ENCODE measurements at regions not wholly inside any gene's neighbourhood (a gene's known extent, or its start where the extent isn't known, plus 50 kb on each side); places are given as distances from the start of the nearest gene placed in this dataset.
A peak's percentile ranks its signal among the peaks of the same experiment; 100 is the strongest.

- Histone ChIP-seq H3K36me3 (no peaks in the 10 kb centered on the region), H3K9me3 (no peaks in the 10 kb centered on the region), H3K27ac (no peak overlapping the region), H3K9ac (ENCODE audit: low read depth in 2 of 2, low read length in 2 of 2) (no peak overlapping the region), H3K4me1 (no peaks in the 10 kb centered on the region), H3K4me3 (peak overlapping the region; percentile 29), H3K27me3 (peaks cover 30% of the 10 kb centered on the region)
- intact Hi-C loops (cut with DNase I) = no loop called here
- no peak for DNase-seq
- TF ChIP-seq CTCF (IDR thresholded peaks at IDR 0.05) = no peak
Observed at GRCh38 chr1:239997515-239998311, 94.0 kb upstream of the FMN2 start.

- Histone ChIP-seq H3K9ac (ENCODE audit: low read depth in 2 of 2, low read length in 2 of 2) (no peak overlapping the region), H3K27me3 (peaks cover 30% of the 10 kb centered on the region)
Observed at GRCh38 chr1:239998312-239998649, 93.4 kb upstream of the FMN2 start.

GRCh38 chr1:239999170-239999569 is 92.5 kb upstream of the FMN2 start:
- intact Hi-C loops (cut with DNase I) = no loop called here
- H3K27me3 ChIP-seq = peaks cover 30% of the 10 kb centered on the region
- H3K4me1 ChIP-seq = no peaks in the 10 kb centered on the region
- no peak overlapping the region for H3K9ac ChIP-seq (ENCODE audit: low read depth in 2 of 2, low read length in 2 of 2)
- no peak for DNase-seq
- H3K9me3 ChIP-seq = no peaks in the 10 kb centered on the region
- no peak overlapping the region for H3K27ac ChIP-seq
- TF ChIP-seq CTCF (IDR thresholded peaks at IDR 0.05) = no peak
- H3K36me3 ChIP-seq = no peaks in the 10 kb centered on the region
- no peak overlapping the region for H3K4me3 ChIP-seq

More at GRCh38 chr1:239998312-239998649, 93.4 kb upstream of the FMN2 start:
- no peak for TF ChIP-seq CTCF (IDR thresholded peaks at IDR 0.05)
- intact Hi-C loops (cut with DNase I) = no loop called here
- Histone ChIP-seq H3K9me3 (no peaks in the 10 kb centered on the region), H3K4me1 (no peaks in the 10 kb centered on the region), H3K4me3 (peak overlapping the region; percentile 29), H3K36me3 (no peaks in the 10 kb centered on the region), H3K27ac (no peak overlapping the region)
- DNase-seq = no peak

- no peak overlapping the region for H3K27ac ChIP-seq
- no peak overlapping the region for H3K9ac ChIP-seq (ENCODE audit: low read depth in 2 of 2, low read length in 2 of 2)
- no peak overlapping the region for H3K4me3 ChIP-seq
- H3K4me1 ChIP-seq = no peaks in the 10 kb centered on the region
- TF ChIP-seq CTCF (IDR thresholded peaks at IDR 0.05) = no peak
- intact Hi-C loops (cut with DNase I) = no loop called here
- no peak for DNase-seq
- no peaks in the 10 kb centered on the region for H3K36me3 ChIP-seq
- peaks cover 23% of the 10 kb centered on the region for H3K27me3 ChIP-seq
- no peaks in the 10 kb centered on the region for H3K9me3 ChIP-seq
Observed at GRCh38 chr1:240000634-240001033, 91.0 kb upstream of the FMN2 start.

GRCh38 chr1:240001177-240001740 is 90.4 kb upstream of the FMN2 start:
- H3K27me3 ChIP-seq = peaks cover 23% of the 10 kb centered on the region
- no peak for DNase-seq

More at GRCh38 chr1:240001177-240001740, 90.4 kb upstream of the FMN2 start:
- H3K9me3 ChIP-seq = no peaks in the 10 kb centered on the region
- TF ChIP-seq CTCF (IDR thresholded peaks at IDR 0.05) = no peak
- no peaks in the 10 kb centered on the region for H3K4me1 ChIP-seq
- no peak overlapping the region for H3K4me3 ChIP-seq
- no peaks in the 10 kb centered on the region for H3K36me3 ChIP-seq
- intact Hi-C loops (cut with DNase I) = no loop called here
- H3K9ac ChIP-seq (ENCODE audit: low read depth in 2 of 2, low read length in 2 of 2) = no peak overlapping the region
- no peak overlapping the region for H3K27ac ChIP-seq

Data from colonic mucosa (tissue), 4 donors.